Fibroblast of upper back skin (primary cell): ENCODE measurements at regions not wholly inside any gene's neighbourhood (a gene's known extent, or its start where the extent isn't known, plus 50 kb on each side); places are given as distances from the start of the nearest gene placed in this dataset.
"Not testable (repeated sequence)": the region's sequence is repeated elsewhere in the genome, so short reads cannot be mapped to it uniquely, and the experiment has no call there.

Experiments
- DNase-seq: peaks from one replicate; pipeline ENCODE4 v3.0.0-alpha.2; 2013

- DNase-seq = no peak
Observed at GRCh38 chr9:119736491-119737454, 367.5 kb upstream of the BRINP1 start.

- DNase-seq = no peak
Observed at GRCh38 chr9:119727988-119728387, 358.8 kb upstream of the BRINP1 start.

DNA sequence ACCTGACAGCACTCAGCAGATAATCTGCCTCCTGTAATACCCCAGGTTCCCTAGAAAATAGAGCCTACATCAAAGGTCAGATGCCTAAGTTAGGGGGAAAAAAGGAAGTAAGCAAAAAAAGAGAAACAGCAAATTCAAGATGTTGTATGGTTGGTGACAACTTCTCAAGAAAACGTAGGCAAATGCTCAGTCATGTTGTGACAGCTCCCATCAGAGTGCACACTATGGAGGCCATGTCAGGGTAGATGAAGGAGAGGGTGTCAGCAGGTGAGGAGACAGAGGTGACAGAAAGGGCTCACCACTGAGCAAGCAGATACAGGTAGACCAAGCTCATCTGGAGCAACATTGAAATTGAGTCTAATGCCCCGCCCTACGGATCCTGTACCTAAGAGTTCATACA, 356.8 kb upstream of the BRINP1 start:
- DNase-seq = no peak

DNA sequence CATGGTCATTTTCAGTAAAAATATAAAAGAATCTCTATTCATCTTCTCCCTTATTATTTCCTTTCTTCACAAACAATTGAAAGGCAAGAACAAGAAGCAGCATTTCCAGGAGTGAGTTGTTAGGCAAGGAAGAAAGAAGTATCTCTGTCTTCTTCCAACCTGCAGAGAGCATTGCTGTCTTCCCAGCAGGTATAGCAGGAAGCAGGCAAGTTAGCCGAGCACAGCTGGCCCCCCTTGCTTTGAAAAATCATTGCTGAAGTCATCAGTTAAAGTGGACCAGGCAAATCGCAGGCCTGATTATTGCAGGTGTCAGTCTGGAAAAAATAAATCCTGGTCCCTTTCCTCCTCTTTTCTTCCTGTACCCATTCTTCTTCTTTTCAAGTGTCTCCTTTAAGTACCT, 353.1 kb upstream of the BRINP1 start:
- DNase-seq = no peak

GRCh38 chr9:119712325-119712724, 343.1 kb upstream of the BRINP1 start:
- no peak for DNase-seq

DNA sequence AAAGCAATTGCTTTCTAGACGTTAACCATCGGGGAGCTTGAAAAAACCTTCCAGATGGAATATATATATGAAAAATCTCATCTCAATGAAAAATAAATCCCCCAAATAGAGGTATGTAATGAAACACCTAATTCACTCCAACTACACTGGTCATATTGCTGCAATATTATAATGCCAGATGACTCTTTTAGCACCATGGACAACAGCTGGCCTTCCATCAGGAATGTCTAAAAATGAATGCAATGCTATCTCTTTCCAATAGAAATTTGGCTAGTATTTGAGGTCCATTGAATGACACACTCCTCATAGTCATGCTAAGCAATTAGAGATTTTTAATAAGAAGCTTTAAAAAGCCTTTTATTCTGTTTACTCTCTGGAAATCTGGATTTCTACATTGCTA, 340.2 kb upstream of the BRINP1 start:
- DNase-seq = no peak

- no peak for DNase-seq
Observed at GRCh38 chr9:119707228-119707845, 338.1 kb upstream of the BRINP1 start.

DNA sequence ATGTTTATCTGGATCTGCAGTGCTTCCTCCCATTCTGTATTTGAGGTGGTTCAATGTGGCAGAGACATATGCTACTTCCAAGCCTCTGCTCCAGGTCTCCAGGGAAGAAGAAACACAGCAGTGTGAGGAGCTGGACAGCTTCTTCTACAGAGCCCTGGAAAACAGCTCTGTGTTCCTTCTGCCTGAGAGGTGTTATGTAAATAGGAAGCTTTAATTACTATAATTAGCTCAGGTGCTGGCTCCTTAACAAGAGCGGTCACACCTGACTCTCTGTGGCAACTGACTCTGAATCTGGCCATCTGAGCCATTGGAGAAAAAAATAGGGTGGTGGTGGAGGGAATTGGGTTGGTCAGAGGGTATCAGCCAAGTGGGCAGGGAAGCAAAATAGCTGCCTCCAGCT, 332.4 kb upstream of the BRINP1 start:
- no peak for DNase-seq

DNA sequence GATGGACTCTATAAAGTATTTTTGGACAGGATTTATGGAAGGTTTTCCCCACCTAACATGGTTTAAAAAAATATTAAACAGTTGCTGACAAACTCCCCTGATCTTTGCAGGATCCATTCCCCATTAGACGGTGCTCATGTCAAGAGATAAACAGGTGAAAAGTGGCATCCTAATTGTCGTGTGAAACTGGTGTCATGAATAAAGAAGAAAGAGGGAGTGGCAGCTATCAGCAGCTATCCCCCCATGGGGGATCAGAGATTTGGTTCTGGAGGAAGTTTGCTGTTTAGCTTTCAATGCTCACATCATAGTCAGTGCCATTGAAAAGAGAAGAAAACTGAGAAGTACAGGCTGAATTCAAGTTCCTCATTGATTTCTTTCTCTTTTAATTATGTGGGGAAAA, 329.3 kb upstream of the BRINP1 start:
- no peak for DNase-seq

DNA sequence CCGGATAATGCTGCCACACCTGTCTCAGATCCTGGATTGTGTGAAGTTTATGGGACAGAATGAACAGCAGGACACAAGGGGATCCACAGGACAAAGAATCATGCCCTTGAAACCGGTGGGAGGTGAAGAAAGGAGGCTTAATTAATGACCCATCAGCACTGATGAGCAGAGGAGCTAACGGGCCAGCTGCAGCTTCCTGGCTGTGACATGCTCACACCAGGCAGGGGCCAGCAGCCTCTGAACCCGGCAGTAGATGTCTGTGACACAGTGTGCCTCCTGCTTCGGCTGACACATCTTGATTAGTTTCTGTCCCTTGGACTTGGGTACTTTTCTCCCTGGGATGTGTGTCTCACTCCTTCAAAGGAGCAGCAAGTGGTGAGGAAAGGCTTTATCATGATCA, 328.8 kb upstream of the BRINP1 start:
- DNase-seq = no peak

- DNase-seq = no peak
Observed at GRCh38 chr9:119689879-119690278, 320.6 kb upstream of the BRINP1 start.

GRCh38 chr9:119688547-119688946, 319.3 kb upstream of the BRINP1 start:
- no peak for DNase-seq

- no peak for DNase-seq
Observed at GRCh38 chr9:119677811-119678505, 308.7 kb upstream of the BRINP1 start.

DNA sequence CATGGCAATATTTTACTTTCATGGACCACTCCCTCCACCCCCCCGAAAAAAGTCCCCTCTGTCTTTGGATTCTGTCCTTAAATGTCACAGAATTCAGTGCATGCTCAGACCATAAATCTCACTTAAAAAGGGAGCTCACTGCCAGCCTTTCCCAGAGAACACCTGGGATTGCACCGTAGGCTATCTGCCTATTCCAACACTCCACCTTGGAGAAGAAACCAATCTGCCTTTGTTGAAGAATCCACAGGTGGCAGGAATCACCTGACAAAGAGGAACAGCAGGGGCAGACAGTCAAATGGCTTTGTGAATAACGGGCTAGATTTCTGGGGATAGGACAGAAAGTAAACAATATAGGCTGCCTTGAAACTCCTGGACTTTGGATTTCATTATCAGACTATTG, 306.7 kb upstream of the BRINP1 start:
- no peak for DNase-seq

DNA sequence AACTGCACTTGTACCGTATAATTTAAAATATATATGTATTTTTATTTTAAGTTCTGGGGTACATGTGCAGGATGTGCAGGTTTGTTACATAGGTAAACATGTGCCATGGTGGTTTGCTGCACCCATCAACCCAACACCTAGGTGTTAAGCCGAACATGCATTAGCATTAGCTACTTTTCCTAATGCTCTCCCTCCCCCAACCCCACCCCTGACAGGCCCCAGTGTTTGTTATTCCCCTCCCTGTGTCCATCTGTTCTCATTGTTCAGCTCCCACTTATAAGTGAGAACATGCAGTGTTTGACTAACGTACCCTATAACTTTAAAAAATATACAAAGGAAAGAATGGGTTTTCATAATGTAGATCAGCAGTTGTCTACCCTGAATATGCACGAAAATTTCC, 303.5 kb upstream of the BRINP1 start:
- DNase-seq = not testable (repeated sequence)

DNA sequence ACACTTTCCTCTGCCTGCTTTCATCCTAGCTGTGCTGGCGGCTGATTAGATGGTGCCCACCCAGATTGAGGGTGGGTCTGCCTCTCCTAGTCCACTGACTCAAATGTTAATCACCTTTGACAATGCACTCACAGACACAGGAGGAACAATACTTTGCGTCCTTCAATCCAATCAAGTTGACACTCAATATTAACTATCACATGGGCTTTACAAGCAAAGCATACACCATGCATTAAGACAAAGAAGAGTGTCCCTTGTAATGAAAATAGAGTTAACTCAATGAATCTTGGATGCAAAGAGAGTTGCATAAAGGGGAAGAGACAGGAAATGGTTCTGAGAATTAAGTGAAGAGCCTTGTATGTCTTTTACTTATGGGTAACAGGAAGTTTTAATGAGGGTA, 298.7 kb upstream of the BRINP1 start:
- DNase-seq = no peak

- DNase-seq = no peak
Observed at GRCh38 chr9:119667163-119667562, 297.9 kb upstream of the BRINP1 start.

DNA sequence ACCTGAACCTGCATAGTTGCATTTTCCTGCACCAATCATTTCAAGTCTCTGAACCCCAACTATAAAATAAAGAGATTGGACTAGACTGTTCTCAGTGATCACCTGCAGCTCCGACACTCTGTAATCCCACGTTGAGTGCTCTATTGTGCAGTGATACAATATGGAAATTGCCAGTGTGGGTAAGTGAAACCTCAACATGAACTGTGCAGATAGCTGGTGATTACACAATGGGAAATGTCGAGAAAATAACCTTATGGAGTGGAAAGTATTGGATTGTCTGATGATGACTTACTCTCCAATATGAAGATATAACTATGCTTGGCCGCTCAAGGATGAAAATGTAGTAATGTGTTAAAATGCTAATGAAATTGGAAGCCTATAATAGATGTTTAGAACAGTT, 293.1 kb upstream of the BRINP1 start:
- no peak for DNase-seq

GRCh38 chr9:119652931-119653330, 283.7 kb upstream of the BRINP1 start:
- DNase-seq = no peak

- no peak for DNase-seq
Observed at GRCh38 chr9:119649205-119649604, 280.0 kb upstream of the BRINP1 start.

DNA sequence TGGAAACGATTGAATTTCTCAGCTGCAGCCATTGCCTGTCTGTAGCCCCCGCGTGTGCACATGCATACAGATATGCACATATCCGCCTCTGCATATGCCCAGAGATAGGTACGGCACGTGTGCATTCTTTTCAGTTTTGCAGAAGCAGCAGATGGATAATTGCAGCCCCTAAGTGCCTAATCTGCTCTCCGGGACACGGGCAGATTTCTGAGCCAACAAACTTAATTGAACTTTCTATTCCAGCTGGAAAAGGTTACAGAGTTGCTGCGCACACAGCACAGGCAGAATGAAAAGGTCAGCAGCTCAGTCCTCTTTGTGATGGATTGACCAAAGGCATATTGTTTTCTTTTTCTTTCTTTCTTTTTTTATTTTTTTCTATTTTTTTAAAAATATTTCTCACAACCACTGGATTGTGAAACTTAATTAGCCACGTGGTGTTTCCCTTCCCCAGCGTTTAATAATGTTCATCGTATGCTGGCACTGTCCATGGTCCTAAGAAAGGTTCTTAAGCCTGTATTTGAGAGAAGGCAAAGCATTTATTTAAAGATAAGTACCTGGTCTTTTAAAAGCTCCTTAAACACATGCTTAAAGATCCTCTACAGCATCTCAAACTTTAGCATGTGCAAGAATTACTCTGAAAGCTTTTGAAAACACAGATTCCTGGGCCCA, 270.2 kb upstream of the BRINP1 start:
- DNase-seq = no peak

DNA sequence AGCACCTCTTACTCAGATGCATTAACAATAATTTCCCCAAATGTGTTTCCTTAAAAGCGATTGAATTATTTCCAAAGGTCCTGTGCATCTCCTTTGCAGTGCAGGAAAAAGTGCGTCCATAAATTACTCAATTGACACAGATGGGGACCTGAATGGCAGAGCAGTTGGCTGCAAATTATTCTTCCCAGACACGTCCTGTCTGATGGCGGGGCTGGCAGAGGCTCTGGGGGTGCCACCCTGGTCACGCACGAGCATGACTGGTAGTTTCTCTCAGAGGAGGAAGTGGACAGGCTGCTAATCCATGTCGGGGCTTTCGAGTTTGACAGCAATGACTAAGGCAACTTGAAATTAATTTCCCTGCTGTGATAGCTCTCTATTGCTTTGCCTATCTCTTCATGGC, 264.8 kb upstream of the BRINP1 start:
- DNase-seq = no peak

GRCh38 chr9:119611565-119611964, 242.3 kb upstream of the BRINP1 start:
- no peak for DNase-seq
